HG03095 (cell line): ENCODE measurements at regions not wholly inside any gene's neighbourhood (a gene's known extent, or its start where the extent isn't known, plus 50 kb on each side); places are given as distances from the start of the nearest gene placed in this dataset.

Experiments used
- ATAC-seq: cut with Tn5 transposase; IDR thresholded peaks from one replicate; pipeline ENCODE4 v1.9.1; 2021; ENCODE audit warnings: moderate library complexity; ENCODE audit not compliant: unreplicated experiment

DNA sequence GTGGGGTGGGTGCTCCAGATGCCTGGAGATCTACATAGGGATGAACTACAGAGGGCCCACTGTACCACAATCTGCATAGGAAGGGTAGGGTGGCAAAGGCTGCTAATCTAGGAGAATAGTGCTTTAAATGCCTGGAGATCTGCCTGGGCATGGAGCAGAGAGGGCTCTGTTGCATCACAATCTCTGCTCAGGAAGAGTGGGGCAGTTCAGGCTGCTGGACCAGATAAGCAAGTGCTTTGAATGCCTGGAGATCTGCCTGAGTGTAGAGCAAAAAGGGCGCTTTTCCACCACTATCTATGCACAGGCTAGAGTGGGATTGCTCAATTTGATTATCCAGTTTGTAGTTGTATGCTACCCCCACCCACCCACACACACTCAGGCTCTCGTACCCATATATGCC, 886.3 kb upstream of the SEL1L start:
- no peak for ATAC-seq

DNA sequence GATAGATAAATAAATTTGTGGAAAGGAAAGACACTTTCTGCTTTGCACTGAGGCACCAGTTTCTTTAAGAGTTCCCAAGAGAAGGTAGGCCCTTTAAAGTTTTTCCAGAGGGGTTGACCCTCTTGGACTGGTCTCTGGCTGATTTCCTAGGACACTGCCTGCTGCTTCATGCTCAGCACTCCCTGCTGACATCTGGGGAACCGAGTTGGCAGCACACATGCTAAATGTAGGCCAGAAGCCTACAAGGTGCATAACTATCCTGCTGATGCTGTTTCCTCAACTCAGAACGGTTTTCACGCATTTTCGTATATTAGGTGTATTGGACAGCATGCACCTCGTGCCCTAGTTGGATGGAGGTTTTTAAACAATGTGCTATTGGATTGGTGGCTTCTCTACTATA, 887.2 kb upstream of the SEL1L start:
- no peak for ATAC-seq

DNA sequence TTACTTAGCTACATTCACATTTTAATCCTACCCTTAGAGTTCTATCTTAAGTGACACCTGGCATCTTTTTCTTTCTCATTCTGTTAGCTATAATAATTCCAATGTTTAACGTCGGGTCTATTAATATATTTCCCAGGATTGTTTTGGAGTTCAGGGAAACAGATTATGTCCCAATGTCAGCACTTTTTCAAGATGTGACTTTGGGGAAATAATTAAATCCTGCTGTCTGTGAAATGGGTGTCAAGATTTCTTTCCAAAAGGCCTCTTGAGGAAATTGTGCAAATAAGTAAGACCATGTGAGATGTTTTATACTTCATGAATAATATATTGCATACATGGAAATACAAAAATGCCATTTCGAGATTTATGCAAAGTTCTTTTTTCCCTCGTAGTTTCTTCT, 887.6 kb upstream of the SEL1L start:
- no peak for ATAC-seq

DNA sequence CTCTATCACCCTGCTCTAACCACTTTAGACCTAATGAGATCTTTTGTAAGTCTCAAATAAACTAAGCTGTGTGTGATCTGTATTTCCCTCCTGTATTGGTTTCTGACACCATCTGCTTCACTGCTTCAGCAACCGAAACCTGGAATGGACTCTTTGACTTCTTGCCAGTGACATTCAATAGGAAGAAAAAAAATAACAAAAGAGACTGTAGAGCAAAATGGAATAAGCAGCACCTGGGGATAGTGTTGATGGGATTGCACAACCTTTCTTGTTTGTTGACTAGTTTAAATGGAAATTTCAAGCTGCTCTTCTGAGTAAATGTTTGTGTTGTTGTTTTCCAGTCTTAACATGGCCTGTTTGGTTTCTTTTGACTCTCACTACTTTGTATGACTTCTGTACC, 888.6 kb upstream of the SEL1L start:
- no peak for ATAC-seq

DNA sequence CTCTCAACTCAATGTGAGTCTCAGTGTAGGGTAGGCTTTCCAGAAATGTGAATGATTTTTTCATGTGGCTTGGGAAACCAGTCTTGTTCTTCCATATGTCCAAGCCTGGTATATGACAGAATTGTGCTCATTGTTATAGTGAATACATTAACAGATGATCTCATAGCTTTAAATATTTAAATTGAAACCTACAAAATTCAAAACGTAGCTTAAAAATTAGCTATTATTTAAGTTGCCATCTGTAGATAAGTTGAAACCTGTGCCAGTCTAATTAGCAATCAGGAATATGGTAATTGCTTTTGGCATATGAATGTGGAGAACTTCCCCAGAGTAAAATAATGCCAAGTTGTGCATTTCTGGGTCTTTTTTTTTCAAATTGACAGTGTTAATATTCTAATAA, 891.6 kb upstream of the SEL1L start:
- ATAC-seq: no peak

DNA sequence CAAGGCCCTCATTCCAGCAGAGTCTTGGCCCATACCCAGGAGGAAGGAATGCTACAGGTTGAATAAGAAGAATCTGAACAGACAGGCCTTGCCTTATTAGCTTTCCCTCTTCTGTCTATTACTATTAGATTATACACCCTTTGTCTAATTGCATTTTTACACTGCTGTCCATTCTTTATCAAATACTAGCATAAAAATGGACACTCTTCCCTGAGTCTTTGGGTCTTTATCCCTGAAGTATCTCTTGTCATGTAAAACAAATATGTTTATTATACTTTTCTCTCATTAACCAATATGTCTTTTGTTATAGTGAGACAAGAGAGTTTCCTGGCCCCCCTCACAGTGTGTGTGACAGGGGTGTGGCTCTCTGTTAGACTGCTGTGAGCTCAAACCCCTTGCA, 897.4 kb upstream of the SEL1L start:
- no peak for ATAC-seq

DNA sequence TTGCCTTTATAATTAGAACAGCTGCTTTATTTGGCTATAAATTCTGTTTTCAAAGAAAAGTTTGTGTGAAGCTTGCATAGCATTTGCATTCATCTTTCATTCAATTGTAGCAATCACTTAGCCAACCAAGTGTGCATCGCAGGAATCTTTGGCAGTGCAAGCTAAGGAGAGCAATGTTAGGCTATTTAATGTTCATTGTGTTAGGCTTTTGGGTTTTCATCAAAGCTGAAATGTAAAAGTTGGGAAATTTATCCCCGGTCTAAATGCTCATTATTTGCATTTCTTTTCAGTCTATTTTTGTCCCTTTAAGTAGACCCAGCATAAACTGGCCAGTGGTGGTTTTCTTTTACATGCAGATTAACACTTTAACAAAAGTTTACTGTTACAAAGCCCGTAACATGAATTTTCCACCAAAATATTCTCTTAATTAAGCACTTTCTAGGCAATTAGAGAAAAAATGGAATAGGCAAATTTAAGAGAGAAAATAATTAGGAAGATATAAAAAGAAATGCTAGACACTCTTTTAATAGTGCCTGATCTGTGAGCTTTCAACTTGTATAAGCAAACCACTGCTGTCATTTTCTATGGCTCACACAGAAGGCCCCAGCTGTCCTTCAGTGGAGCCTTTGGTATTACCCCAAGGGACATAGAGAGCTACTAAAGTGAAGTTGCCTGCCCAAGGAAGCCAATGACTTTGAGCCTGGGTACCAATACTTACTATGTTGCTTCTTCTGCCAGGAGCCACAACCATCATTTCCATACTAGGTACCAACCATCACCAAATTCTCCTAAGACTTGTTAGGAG, 898.9 kb upstream of the SEL1L start:
- ATAC-seq: no peak

DNA sequence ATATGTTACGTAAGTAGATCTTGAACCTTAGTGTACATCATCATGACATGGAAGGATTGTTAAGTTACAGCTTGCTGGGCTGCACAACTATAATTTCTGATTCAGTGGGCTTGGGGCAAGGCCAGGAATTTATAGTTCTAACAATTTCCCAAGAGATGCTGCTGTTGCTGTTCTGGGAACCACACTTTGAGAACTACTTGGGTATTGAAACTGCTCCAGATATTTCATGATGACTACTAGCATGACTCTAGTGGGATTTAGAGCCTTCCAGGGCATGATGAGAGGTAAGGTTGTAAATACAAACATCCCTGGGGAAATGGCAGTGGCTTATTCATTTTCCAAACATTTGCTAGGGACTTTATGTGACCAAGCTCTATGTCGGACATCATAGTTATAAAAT, 904.8 kb upstream of the SEL1L start:
- ATAC-seq: no peak

DNA sequence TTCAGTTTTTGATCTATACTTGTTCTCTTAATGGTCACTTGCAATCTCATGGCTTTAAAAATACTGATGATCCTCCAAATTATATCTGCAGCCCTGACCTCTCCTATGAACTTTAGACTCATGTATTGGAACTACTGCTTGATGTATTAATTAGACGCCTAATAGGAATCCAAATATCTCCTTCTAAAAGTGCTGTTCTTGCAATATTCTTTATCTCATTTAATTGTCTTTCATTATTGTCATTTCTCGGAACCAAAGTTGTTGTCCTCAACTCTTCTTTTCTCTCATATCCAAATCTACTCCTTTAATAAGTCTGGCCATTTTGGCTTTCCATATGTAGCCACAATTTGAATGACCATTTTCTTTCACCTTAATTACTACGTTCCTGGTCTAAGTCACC, 907.6 kb upstream of the SEL1L start:
- ATAC-seq: no peak

DNA sequence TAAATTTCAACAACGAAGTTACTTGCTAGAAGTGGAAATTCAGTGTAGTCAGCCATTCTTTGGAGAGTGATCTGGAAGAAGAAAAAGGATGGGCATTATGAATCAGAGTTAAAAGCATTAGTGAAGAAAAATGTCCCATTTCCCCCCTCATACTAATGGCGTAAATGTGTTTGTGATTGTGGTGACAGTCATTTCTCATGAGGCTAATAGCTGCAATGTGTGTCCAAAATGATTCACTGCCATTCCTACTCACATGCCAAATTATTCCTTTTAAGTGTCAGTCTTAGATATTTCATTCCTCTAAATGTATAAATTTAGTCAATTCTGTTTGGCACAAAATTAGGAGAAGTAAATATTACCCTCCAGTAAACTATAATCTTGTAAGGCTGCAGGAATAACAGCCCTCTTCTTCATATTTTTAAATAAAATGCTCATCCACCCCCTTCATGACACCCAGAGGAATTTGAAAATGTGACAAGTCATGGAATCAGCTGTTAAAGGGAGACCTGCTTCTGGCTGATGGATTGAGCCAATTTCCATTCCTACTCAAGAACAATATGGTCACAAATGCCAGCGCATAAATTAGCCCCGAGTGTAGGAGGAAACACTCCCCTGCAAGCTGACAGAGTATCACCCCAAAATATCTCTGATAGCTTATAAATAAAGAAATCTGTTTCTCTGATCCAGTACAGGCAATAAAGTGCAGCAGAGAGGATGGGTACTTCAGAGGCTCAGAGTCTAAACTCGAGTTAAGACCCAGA, 912.3 kb upstream of the SEL1L start:
- ATAC-seq: no peak

DNA sequence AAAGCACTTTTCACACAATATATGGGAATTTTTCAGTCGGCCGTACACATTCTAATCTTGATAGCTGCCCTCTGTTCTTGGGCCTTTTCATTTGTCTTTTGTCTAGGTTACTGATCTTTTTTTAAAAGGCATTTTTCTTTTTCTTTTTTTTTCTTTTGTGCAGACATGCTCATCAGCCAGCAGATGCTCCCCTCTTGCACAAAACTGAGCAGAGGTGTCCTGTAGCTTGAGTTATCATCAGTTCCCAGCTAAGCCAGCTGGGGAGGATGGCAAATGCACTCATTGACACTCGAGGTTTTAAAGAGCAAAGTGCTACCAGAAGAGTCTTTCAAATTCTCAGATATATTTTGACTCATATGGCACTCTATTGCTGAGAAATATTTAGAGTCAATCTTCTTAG, 913.9 kb upstream of the SEL1L start:
- ATAC-seq: no peak

DNA sequence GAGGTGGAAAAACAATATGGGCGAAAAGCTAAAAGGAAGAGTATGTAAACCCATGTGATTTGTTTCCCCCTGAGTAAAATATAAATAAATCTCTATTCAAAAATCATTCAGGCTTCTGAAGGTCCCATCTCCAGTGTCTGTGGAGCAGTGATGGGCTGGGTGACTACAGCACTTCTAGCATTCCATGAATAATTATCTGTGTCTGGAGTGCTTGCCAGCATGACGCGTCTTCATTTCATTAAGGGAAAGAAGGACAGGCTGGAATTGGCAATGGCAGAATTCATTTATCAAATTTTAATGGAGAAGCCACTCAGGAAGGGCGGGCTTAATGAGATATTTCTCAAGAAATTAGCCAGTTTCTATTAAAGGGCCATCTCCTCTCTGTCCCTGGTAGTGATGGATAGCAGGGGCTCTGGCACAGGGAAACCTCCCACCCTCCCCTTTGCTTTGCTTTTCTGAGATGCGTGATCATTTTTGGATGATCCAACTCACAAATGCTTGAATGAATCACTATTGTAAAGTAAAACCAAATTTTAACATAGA, 916.3 kb upstream of the SEL1L start:
- no peak for ATAC-seq

DNA sequence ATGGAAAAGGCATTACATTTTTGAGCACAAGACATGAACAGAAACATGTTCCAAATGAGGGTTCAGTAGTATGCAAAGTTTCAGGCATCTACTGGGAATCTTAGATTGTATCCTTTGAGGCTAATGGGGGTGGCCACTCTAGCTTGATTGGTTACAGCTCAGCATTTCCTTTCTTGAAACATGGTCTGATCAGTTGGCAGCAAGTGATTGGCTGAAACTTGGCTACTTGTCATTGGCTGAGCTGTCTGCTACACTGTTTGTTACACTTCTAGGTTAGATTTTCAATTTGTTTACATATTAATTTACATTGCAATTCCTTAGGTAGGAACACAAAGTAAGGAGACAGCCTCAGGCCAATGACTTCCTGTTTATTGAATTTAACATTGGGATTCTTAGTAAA, 918.0 kb upstream of the SEL1L start:
- ATAC-seq: no peak

DNA sequence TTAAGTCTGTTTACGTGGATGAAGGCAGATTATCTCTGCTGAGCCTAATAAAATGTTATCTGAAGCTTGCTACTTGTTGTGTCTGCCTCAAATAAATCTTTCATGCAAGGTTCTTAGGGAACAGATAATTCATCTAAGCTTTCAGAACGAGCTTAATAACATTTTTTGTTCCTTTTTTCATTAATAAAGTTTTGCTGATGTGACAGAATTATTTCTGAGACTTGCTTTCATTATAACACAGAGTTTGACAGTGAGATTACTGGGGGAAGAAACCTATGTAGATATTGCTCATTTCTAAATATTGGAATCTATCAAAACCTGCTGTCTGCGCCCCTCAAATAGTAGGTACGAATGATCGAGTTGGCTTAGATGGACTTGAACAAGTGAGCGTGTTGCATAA, 948.7 kb upstream of the SEL1L start:
- ATAC-seq: no peak

DNA sequence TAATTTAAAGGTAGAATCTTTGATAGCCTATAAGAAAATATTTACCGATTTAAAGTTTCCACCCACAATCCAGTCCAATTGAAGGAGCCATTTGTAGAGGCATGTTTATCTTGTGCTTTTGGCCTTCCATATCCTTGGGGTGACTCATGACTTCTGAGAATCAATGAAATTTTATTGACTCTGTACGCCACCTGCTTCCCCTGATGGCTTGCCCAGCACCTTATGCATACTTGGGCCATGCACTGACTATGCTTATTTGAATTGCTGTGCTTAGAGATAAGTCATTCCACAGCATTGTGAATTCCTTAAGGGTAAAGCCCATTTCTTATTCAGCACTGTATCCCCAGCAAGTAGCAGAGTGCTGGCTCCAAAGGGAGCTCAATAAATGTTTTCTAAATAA, 954.8 kb upstream of the SEL1L start:
- ATAC-seq: no peak

DNA sequence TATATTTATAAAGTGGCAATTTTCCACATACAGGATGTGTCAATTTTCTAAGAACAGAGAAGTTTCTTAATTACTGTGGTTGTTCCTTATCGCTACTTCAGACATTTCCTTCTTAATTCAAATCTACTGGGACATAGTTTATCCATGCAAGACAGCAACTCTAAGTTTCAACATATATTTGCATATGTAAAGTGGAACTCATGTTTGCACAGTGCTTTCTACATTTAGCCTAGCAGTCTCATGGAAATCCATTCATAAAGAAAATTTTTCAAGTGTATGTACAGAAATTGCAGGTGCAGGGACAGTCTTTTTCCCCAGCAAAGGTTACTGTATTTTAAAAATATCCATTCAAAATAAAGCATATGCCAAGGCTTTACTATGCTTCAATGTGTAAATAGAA, 956.7 kb upstream of the SEL1L start:
- ATAC-seq: no peak

DNA sequence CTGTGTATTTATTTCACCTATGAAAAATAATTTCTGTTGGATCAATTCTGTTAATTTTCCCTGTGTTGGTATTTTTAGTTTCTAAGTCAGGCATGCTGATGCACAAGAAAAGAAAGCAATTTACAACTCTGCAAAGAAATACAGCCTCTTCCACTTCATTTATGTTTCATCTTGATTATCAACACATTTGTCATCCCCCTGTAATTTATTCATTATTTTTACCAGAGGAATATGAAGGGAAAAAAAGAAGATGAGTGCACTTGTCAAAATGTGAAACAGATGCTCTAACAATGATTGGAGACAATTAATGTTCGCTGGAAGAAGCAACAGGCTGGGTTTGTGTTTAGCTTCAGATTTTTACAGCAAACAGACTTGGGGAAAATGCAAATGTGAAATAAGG, 958.5 kb upstream of the SEL1L start:
- no peak for ATAC-seq

DNA sequence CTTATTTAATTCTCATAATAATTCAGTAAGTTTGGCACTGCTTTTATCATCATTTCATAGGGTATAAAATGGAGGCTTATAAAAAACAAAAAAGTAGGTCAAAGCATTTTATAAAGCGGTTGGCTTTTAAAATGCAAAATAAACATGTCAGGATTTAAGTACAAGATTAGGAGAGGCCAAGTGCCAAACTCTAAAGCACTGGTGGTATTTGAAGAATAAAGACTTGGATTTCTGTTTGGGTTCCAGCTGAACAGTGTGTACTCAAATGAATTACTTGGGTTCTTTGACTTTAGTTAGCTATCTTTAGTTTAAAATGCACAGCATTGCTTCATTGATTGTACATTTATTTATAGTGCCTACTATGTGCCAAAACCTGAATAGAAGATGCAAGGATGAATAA, 966.6 kb upstream of the SEL1L start:
- ATAC-seq: no peak

DNA sequence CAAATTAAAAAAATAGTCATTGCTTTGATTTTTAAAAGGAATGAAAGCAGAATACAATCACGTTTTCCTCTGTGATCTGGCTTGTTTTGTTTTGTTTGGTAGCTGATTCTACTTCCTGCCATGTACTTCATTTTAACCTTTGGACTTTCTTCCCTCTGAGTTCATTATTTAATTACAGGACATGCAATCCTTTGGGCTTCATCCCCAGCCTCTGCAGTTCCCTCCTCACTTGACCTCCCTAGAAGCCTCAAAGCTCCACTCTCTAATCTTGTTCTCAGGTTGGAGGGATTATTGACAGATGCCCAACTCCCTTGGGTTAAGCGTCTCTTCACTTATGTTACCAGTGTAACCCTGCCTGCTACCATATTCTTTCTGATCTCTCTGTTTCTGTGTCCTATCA, 967.9 kb upstream of the SEL1L start:
- ATAC-seq: no peak

DNA sequence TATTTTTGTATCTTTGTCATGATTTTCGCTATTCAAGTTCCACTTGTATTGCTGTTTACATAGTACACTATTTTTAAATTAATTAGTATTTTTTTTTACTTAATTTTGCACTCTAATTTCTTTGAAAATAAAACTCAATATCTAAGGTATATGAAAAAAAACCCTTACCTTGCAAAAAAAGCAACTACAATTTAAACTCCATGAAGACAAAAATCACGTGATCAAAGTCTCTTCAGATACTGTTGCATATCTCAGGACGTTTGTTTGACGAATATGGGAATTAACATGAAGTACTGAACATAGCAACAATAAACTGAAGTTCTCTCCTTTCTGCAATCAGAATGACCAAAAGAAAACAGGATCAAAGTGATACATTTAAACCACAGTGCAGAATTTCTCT, 968.4 kb upstream of the SEL1L start:
- no peak for ATAC-seq

DNA sequence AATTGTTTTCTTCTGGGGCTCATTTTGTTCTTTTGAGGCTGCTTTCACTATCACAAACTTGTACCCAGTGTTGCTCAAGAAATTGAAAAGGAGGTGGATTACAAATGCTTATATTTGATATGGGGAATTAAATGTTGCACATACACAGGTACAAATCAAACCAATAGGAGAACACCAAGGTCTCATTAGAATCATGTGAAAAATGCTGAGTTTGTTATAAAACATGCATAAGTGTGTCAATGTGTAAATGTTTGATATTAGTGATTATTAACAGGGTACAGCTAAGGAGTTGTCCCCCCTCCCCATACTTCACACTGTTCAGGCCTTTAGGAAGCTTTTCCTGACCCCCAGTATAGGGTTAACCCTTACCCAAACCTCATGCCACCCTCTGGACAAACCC, 971.2 kb upstream of the SEL1L start:
- ATAC-seq: no peak

DNA sequence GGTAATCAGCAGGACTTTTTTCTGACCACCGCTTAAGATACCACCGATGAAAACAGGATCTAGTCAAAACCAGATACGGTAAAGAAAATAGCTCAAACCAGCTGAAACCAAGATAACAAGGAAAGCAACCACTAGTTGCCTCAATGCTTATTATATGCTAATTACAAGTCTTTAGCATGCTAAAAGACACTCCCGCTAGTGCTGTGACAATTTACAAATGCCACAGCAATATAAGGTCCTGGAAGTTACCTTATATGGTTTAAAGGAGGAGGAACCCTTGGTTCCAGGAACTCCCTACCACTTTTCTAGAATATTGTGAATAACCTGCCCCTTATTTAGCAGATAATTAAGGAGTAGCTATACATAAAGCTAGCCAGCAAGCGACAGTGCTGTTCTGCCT, 976.4 kb upstream of the SEL1L start:
- no peak for ATAC-seq
